Astrocyte of the cerebellum (primary cell): ENCODE measurements at regions not wholly inside any gene's neighbourhood (a gene's known extent, or its start where the extent isn't known, plus 50 kb on each side); places are given as distances from the start of the nearest gene placed in this dataset.

ENCODE experiments used
- DNase-seq: peaks from one replicate; pipeline ENCODE4 v3.0.0-alpha.2; 2011; ENCODE audit warnings: low read depth
- H3K4me3 ChIP-seq: 2 replicates; pipeline ENCODE4 v1.5.1; 2011; ENCODE audit warnings: mild to moderate bottlenecking, low read depth, low read length, moderate library complexity
- CTCF ChIP-seq: IDR thresholded peaks from 2 replicates; pipeline ENCODE4 v1.5.1; 2012; ENCODE audit warnings: low read length, low read depth, moderate library complexity, mild to moderate bottlenecking; ENCODE audit errors: missing control alignments
- in situ Hi-C: cut with HindIII; loops from 2 replicates; pipeline ENCODE4 v1.10.0; 2017; ENCODE audit warnings: low sequenced_read_pairs

GRCh38 chr15:62428851-62429598 lies 263.9 kb upstream of the C2CD4B start:
- in situ Hi-C loops = no loop called here
- TF ChIP-seq CTCF = no peak
- no peak overlapping the region for H3K4me3 ChIP-seq
- DNase-seq = no peak

GRCh38 chr15:62430056-62430455 lies 265.0 kb upstream of the C2CD4B start:
- no peak for DNase-seq

GRCh38 chr15:62430552-62430951 lies 265.5 kb upstream of the C2CD4B start:
- no peak for DNase-seq
- H3K4me3 ChIP-seq = no peak overlapping the region
- TF ChIP-seq CTCF = no peak
- in situ Hi-C loops = no loop called here

More at GRCh38 chr15:62430056-62430455, 265.0 kb upstream of the C2CD4B start:
- no peak for TF ChIP-seq CTCF
- in situ Hi-C loops = no loop called here
- no peak overlapping the region for H3K4me3 ChIP-seq

- in situ Hi-C loops = no loop called here
- DNase-seq = no peak
- no peak for TF ChIP-seq CTCF
These were observed 266.1 kb upstream of the C2CD4B start for GRCh38 chr15:62431008-62431797.

GRCh38 chr15:62431817-62432216 lies 266.7 kb upstream of the C2CD4B start:
- no peak for DNase-seq
- H3K4me3 ChIP-seq = no peak overlapping the region
- no peak for TF ChIP-seq CTCF
- in situ Hi-C loops = no loop called here

More at GRCh38 chr15:62431008-62431797, 266.1 kb upstream of the C2CD4B start:
- H3K4me3 ChIP-seq = no peak overlapping the region

GRCh38 chr15:62432702-62433398 lies 267.8 kb upstream of the C2CD4B start:
- no peak for TF ChIP-seq CTCF
- no peak for DNase-seq
- in situ Hi-C loops = no loop called here
- no peak overlapping the region for H3K4me3 ChIP-seq
